SU-DHL-6 (cell line): ENCODE measurements at regions not wholly inside any gene's neighbourhood (a gene's known extent, or its start where the extent isn't known, plus 50 kb on each side); places are given as distances from the start of the nearest gene placed in this dataset.

Source experiments
- CTCF ChIP-seq: fragments of 200-600 bp; sonication (generic); IDR thresholded peaks from one replicate; pipeline ENCODE4 v1.5.1; 2017; ENCODE audit warnings: antibody characterized with exemption, mild to moderate bottlenecking, low read length, moderate library complexity; ENCODE audit not compliant: insufficient read depth, poor library complexity, severe bottlenecking
- EZH2phosphoT487 ChIP-seq: fragments of 200-600 bp; sonication (generic), shearing (Covaris generic); conservative IDR thresholded peaks from 2 replicates; pipeline ENCODE4 v1.6.1; 2018; ENCODE audit warnings: mild to moderate bottlenecking, antibody characterized with exemption, low read length, moderate library complexity, mixed read lengths

DNA sequence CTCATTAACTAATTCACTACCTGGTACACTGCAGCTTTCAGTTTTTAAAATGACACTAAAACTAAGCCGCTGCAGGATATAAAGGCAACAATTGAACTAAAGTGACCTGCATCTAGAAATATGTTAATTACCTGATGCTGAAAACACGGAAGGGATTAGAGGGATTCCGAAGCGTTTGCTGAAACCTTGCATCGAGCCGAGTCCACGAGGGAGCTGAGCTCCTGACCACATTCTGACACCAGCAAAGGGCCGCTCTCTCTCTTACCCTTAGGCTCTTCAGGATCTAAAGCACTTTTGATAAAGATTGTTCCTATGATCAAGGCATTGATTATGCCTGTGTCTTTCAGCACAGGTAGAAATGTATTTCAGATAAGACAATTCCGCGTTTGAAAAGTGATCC lies 59.5 kb upstream of the CDKN3 start:
- no peak for TF ChIP-seq CTCF
- TF ChIP-seq EZH2phosphoT487 = no peak
